AG08395 (cell line): ENCODE measurements at regions not wholly inside any gene's neighbourhood (a gene's known extent, or its start where the extent isn't known, plus 50 kb on each side); places are given as distances from the start of the nearest gene placed in this dataset.

Experiments used
- DNase-seq: peaks from one replicate; pipeline ENCODE4 v3.0.0; 2012; ENCODE audit warnings: mixed read lengths, low spot score

- DNase-seq, result no peak
Measured at GRCh38 chr4:13054420-13054970, 429.6 kb downstream of the RAB28 start.

- no peak for DNase-seq
Measured at GRCh38 chr4:13047591-13047990, 436.5 kb downstream of the RAB28 start.

- DNase-seq, result no peak
Measured at GRCh38 chr4:13036841-13037240, 447.3 kb downstream of the RAB28 start.

GRCh38 chr4:13032936-13033335, 451.2 kb downstream of the RAB28 start:
- no peak for DNase-seq

GRCh38 chr4:13024147-13025105, 459.7 kb downstream of the RAB28 start:
- DNase-seq, result no peak

- DNase-seq, result no peak
Measured at GRCh38 chr4:13007802-13008470, 476.2 kb downstream of the RAB28 start.

- no peak for DNase-seq
Measured at GRCh38 chr4:12993923-12994322, 490.2 kb downstream of the RAB28 start.

GRCh38 chr4:12987284-12987683, 496.9 kb downstream of the RAB28 start:
- DNase-seq, result no peak

- DNase-seq, result no peak
Measured at GRCh38 chr4:12979797-12980196, 504.3 kb downstream of the RAB28 start.

- no peak for DNase-seq
Measured at GRCh38 chr4:12978310-12978709, 505.8 kb downstream of the RAB28 start.

- no peak for DNase-seq
Measured at GRCh38 chr4:12975511-12975910, 508.6 kb downstream of the RAB28 start.

- DNase-seq, result no peak
Measured at GRCh38 chr4:12973522-12973921, 510.6 kb downstream of the RAB28 start.

GRCh38 chr4:12968345-12968744, 515.8 kb downstream of the RAB28 start:
- DNase-seq, result no peak

GRCh38 chr4:12966726-12967125, 517.4 kb downstream of the RAB28 start:
- DNase-seq, result no peak

- no peak for DNase-seq
Measured at GRCh38 chr4:12965334-12965733, 518.8 kb downstream of the RAB28 start.

- no peak for DNase-seq
Measured at GRCh38 chr4:12963912-12964311, 520.2 kb downstream of the RAB28 start.

- no peak for DNase-seq
Measured at GRCh38 chr4:12963291-12963690, 520.8 kb downstream of the RAB28 start.

GRCh38 chr4:12961713-12962112, 522.4 kb downstream of the RAB28 start:
- no peak for DNase-seq

GRCh38 chr4:12958436-12958835, 525.7 kb downstream of the RAB28 start:
- DNase-seq, result no peak

- DNase-seq, result no peak
Measured at GRCh38 chr4:12957108-12957507, 527.0 kb downstream of the RAB28 start.

- no peak for DNase-seq
Measured at GRCh38 chr4:12956026-12956425, 528.1 kb downstream of the RAB28 start.

GRCh38 chr4:12949719-12950490, 534.2 kb downstream of the RAB28 start:
- DNase-seq, result no peak
